Cardiac fibroblast (primary cell): ENCODE measurements at regions not wholly inside any gene's neighbourhood (a gene's known extent, or its start where the extent isn't known, plus 50 kb on each side); places are given as distances from the start of the nearest gene placed in this dataset.

Experiments used
- DNase-seq, 2 donors: peaks; one replicate each; pipeline versions ENCODE4 v3.0.0 to v3.0.0-alpha.2; 2010; ENCODE audit warnings: low read depth in 2 of 2
- H3K4me3 ChIP-seq, 2 donors: replicated peaks in 1 of 2; 1 replicate in 1 of 2; 2 replicates in 1 of 2; pipeline ENCODE4 v1.5.1; 2011; ENCODE audit warnings: low read depth in 2 of 2, low read length in 2 of 2, mild to moderate bottlenecking in 2 of 2, moderate library complexity in 1 of 2
- TF ChIP-seq, protein P1 (sequence below): IDR thresholded peaks from one replicate; pipeline ENCODE4 v1.5.1; 2011; ENCODE audit warnings: low read depth, mild to moderate bottlenecking, low read length, inconsistent platforms

GRCh38 chr6:9620263-9620662 lies 794.6 kb downstream of the TFAP2A start:
- H3K4me3 ChIP-seq, result no peak overlapping the region
- TF ChIP-seq, protein P1, sequence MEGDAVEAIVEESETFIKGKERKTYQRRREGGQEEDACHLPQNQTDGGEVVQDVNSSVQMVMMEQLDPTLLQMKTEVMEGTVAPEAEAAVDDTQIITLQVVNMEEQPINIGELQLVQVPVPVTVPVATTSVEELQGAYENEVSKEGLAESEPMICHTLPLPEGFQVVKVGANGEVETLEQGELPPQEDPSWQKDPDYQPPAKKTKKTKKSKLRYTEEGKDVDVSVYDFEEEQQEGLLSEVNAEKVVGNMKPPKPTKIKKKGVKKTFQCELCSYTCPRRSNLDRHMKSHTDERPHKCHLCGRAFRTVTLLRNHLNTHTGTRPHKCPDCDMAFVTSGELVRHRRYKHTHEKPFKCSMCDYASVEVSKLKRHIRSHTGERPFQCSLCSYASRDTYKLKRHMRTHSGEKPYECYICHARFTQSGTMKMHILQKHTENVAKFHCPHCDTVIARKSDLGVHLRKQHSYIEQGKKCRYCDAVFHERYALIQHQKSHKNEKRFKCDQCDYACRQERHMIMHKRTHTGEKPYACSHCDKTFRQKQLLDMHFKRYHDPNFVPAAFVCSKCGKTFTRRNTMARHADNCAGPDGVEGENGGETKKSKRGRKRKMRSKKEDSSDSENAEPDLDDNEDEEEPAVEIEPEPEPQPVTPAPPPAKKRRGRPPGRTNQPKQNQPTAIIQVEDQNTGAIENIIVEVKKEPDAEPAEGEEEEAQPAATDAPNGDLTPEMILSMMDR, result no peak
- no peak for DNase-seq

DNA sequence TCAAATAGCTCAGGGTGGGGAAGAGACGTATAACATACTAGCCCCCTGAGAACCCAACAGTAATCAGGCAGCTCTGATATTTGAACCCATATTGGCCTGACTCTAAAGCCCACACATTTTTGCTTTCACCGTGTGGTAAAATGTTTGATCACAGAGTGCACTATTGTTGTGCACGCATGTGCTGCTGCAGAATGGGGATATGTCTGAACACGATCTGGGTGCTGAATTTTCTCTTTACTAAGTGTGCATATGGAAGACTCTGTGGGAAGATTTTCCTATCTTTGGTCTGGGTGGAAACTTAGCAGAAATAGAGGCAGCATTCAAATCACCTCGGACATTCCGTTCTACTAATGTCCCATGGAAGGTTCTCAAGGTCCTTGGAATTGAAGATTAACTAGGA lies 800.1 kb downstream of the TFAP2A start:
- no peak for DNase-seq
- TF ChIP-seq, protein P1, result no peak
- no peak overlapping the region for H3K4me3 ChIP-seq

DNA sequence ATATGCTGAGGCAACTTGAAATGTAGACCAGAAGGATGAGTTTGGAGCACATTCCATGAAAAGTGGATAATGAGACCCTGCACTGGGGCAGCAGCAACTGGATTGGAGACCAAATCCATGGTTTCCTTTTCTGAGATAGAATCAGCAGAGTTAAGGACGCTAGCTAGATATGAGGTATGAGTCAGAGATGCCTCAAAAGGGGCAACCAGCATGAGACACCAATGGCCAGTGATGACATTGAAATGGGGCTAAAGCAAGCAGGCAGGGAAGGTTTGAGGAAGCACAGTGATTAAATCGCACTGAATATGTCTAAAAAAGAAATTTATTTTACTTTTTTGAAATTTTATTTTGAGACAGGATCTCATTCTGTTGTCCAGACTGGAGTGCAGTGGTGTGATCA lies 802.4 kb downstream of the TFAP2A start:
- TF ChIP-seq, protein P1, result no peak
- no peak overlapping the region for H3K4me3 ChIP-seq
- no peak for DNase-seq

GRCh38 chr6:9610620-9611415 lies 804.1 kb downstream of the TFAP2A start:
- DNase-seq, result no peak
- TF ChIP-seq, protein P1, result no peak
- H3K4me3 ChIP-seq, result no peak overlapping the region

GRCh38 chr6:9606435-9607134 lies 808.3 kb downstream of the TFAP2A start:
- TF ChIP-seq, protein P1, result no peak
- DNase-seq, result no peak
- H3K4me3 ChIP-seq, result no peak overlapping the region

GRCh38 chr6:9594746-9595145 lies 820.1 kb downstream of the TFAP2A start:
- no peak overlapping the region for H3K4me3 ChIP-seq
- no peak for DNase-seq
- TF ChIP-seq, protein P1, result no peak
